ENCODE measurements at regions not wholly inside any gene's neighbourhood (a gene's known extent, or its start where the extent isn't known, plus 50 kb on each side); places are given as distances from the start of the nearest gene placed in this dataset.

GRCh38 chr18:73461038-73461779 lies 593.4 kb upstream of the NETO1 start:
- ATAC-seq (no peak), DNase-seq (no peak)
- intact Hi-C loops (cut with DNase I, micrococcal nuclease): no loop called here

- intact Hi-C loops (cut with DNase I, micrococcal nuclease): no loop called here
- ATAC-seq: no peak
- no peak for DNase-seq
Observed at GRCh38 chr18:73458186-73458964, 590.6 kb upstream of the NETO1 start.

GRCh38 chr18:73456643-73457042 lies 588.9 kb upstream of the NETO1 start:
- intact Hi-C loops (cut with DNase I, micrococcal nuclease): no loop called here
- DNase-seq: no peak
- ATAC-seq: no peak

- DNase-seq (no peak), ATAC-seq (no peak)
- intact Hi-C loops (cut with DNase I, micrococcal nuclease): no loop called here
Observed at GRCh38 chr18:73452866-73453265, 585.1 kb upstream of the NETO1 start.

GRCh38 chr18:73446502-73446901 lies 578.7 kb upstream of the NETO1 start:
- DNase-seq: no peak
- ATAC-seq: no peak
- intact Hi-C loops (cut with DNase I, micrococcal nuclease): no loop called here

- intact Hi-C loops (cut with DNase I, micrococcal nuclease): no loop called here
- DNase-seq (no peak), ATAC-seq (no peak)
Observed at GRCh38 chr18:73431620-73432019, 563.8 kb upstream of the NETO1 start.

- DNase-seq (no peak), ATAC-seq (no peak)
- intact Hi-C loops (cut with DNase I, micrococcal nuclease): no loop called here
Observed at GRCh38 chr18:73421010-73421409, 553.2 kb upstream of the NETO1 start.

- DNase-seq (no peak), ATAC-seq (no peak)
- intact Hi-C loops (cut with DNase I, micrococcal nuclease): no loop called here
Observed at GRCh38 chr18:73419531-73419930, 551.7 kb upstream of the NETO1 start.

GRCh38 chr18:73414598-73414997 lies 546.8 kb upstream of the NETO1 start:
- intact Hi-C loops (cut with DNase I, micrococcal nuclease): no loop called here
- no peak for DNase-seq
- ATAC-seq: no peak

- ATAC-seq: no peak
- intact Hi-C loops (cut with DNase I, micrococcal nuclease): no loop called here
- no peak for DNase-seq
Observed at GRCh38 chr18:73414069-73414468, 546.3 kb upstream of the NETO1 start.

GRCh38 chr18:73409242-73409641 lies 541.5 kb upstream of the NETO1 start:
- no peak for ATAC-seq
- intact Hi-C loops (cut with DNase I, micrococcal nuclease): no loop called here

GRCh38 chr18:73408469-73408868 lies 540.7 kb upstream of the NETO1 start:
- intact Hi-C loops (cut with DNase I, micrococcal nuclease): no loop called here
- DNase-seq (no peak), ATAC-seq (no peak)

More at GRCh38 chr18:73409242-73409641, 541.5 kb upstream of the NETO1 start:
- DNase-seq: no peak

- DNase-seq: no peak
Observed at GRCh38 chr18:73407506-73407905, 539.7 kb upstream of the NETO1 start.

GRCh38 chr18:73384246-73384645 lies 516.5 kb upstream of the NETO1 start:
- no peak for ATAC-seq
- intact Hi-C loops (cut with DNase I, micrococcal nuclease): no loop called here
- DNase-seq: no peak

More at GRCh38 chr18:73407506-73407905, 539.7 kb upstream of the NETO1 start:
- intact Hi-C loops (cut with DNase I, micrococcal nuclease): no loop called here
- ATAC-seq: no peak

GRCh38 chr18:73381699-73382036 lies 513.9 kb upstream of the NETO1 start:
- intact Hi-C loops (cut with DNase I, micrococcal nuclease): no loop called here
- DNase-seq (no peak), ATAC-seq (no peak)

- intact Hi-C loops (cut with DNase I, micrococcal nuclease): no loop called here
- DNase-seq: no peak
- ATAC-seq: no peak
Observed at GRCh38 chr18:73381016-73381698, 513.4 kb upstream of the NETO1 start.

GRCh38 chr18:73366713-73367112 lies 498.9 kb upstream of the NETO1 start:
- ATAC-seq (no peak), DNase-seq (no peak)
- intact Hi-C loops (cut with DNase I, micrococcal nuclease): no loop called here

GRCh38 chr18:73365018-73365417 lies 497.2 kb upstream of the NETO1 start:
- intact Hi-C loops (cut with DNase I, micrococcal nuclease): no loop called here
- ATAC-seq: no peak
- DNase-seq: no peak

- no peak for ATAC-seq
- intact Hi-C loops (cut with DNase I, micrococcal nuclease): no loop called here
- no peak for DNase-seq
Observed at GRCh38 chr18:73355121-73355520, 487.3 kb upstream of the NETO1 start.

- intact Hi-C loops (cut with DNase I, micrococcal nuclease): no loop called here
- ATAC-seq (no peak), DNase-seq (no peak)
Observed at GRCh38 chr18:73352546-73352945, 484.8 kb upstream of the NETO1 start.
